A549 (cell line): ENCODE measurements at regions not wholly inside any gene's neighbourhood (a gene's known extent, or its start where the extent isn't known, plus 50 kb on each side); places are given as distances from the start of the nearest gene placed in this dataset.
"Not testable (repeated sequence)": the region's sequence is repeated elsewhere in the genome, so short reads cannot be mapped to it uniquely, and the experiment has no call there.

Source experiments
- ATAC-seq, 2 experiments: fragments of 200-7000 bp in 1 of 2; fragments of >200 bp in 1 of 2; cut with Nextera tagmentation in 1 of 2; cut with Tn5 transposase in 1 of 2; 3 replicates each; pipeline versions ENCODE4 v1.8.0 to v1.9.1; 2018 to 2020; ENCODE audit warnings: mild to moderate bottlenecking in 1 of 2, moderate library complexity in 1 of 2
- CTCF ChIA-PET: fragments of 300-600 bp; sonication (Branson Sonifier 250); formaldehyde crosslinking; extraction: SDS; loops from one replicate; lab custom pipeline; 2021; ENCODE audit warnings: antibody characterized with exemption, inconsistent platforms; lab: Yijun Ruan, JAX
- POLR2A ChIA-PET: fragments of 350-600 bp; formaldehyde crosslinking; extraction: SDS; loops from one replicate; lab custom pipeline; 2021; ENCODE audit warnings: antibody characterized with exemption, inconsistent platforms; lab: Yijun Ruan, JAX
- DNase-seq, 2 experiments: peaks; one replicate each; pipeline versions ENCODE4 v3.0.0 to v3.0.0-alpha.2; 2011 to 2016; ENCODE audit warnings: low read depth in 1 of 2, low spot score in 1 of 2
- FAIRE-seq: peaks from 2 replicates; lab custom pipeline; 2011; peaks lifted over from hg19 to GRCh38; lab: Jason Lieb, UNC
- H3K27ac ChIP-seq, 2 experiments: fragments of >200 bp; sonication (Bioruptor Twin); formaldehyde crosslinking; 3 replicates each; pipeline ENCODE4 v1.5.1; 2016 to 2017
- H3K4me1 ChIP-seq: fragments of >200 bp; sonication (Bioruptor Twin); formaldehyde crosslinking; 3 replicates; pipeline ENCODE4 v1.6.1; 2016
- H3K4me2 ChIP-seq: fragments of >200 bp; sonication (Bioruptor Twin); formaldehyde crosslinking; 3 replicates; pipeline ENCODE4 v1.6.1; 2016
- H3K4me3 ChIP-seq: fragments of >200 bp; sonication (Bioruptor Twin); formaldehyde crosslinking; 3 replicates; pipeline ENCODE4 v1.5.1; 2016
- H3K9me3 ChIP-seq: fragments of >200 bp; sonication (Bioruptor Twin); formaldehyde crosslinking; 3 replicates; pipeline ENCODE4 v1.6.1; 2016
- BHLHE40 ChIP-seq: IDR thresholded peaks from 2 replicates; pipeline ENCODE4 v1.6.1; 2012; ENCODE audit warnings: low read depth, low read length, inconsistent platforms
- CBX2 ChIP-seq: fragments of 200-600 bp; sonication (generic); IDR thresholded peaks from 2 replicates; pipeline ENCODE4 v1.6.1; 2016; ENCODE audit warnings: low read depth, mild to moderate bottlenecking, borderline replicate concordance
- CBX8 ChIP-seq: fragments of 200-600 bp; sonication (generic); IDR thresholded peaks from 2 replicates; pipeline ENCODE4 v1.6.1; 2016
- CHD4 ChIP-seq: fragments of 200-600 bp; sonication (generic); IDR thresholded peaks from 2 replicates; pipeline ENCODE4 v1.6.1; 2016; ENCODE audit warnings: antibody characterized with exemption, mild to moderate bottlenecking, borderline replicate concordance
- FOSB ChIP-seq: fragments of 250-450 bp; sonication (Bioruptor Pico); IDR thresholded peaks from 2 replicates; pipeline ENCODE4 v1.5.0; 2020; ENCODE audit warnings: mild to moderate bottlenecking, moderate library complexity
- FOSL2 ChIP-seq, 2 experiments: fragments of 450-650 bp in 1 of 2; fragments of >200 bp in 1 of 2; sonication (Bioruptor Twin) in 1 of 2; formaldehyde crosslinking; IDR thresholded peaks; 2 replicates each; pipeline versions ENCODE4 v1.5.0 to v1.6.1; 2016 to 2020; ENCODE audit warnings: mild to moderate bottlenecking in 1 of 2, moderate library complexity in 1 of 2
- FOXS1 ChIP-seq: fragments of 250-450 bp; sonication (Bioruptor Pico); IDR thresholded peaks from 2 replicates; pipeline ENCODE4 v1.5.0; 2020; ENCODE audit warnings: mild to moderate bottlenecking, moderate library complexity
- HEYL ChIP-seq: fragments of 250-450 bp; sonication (Bioruptor Pico); IDR thresholded peaks from 2 replicates; pipeline ENCODE4 v1.8.0; 2021; ENCODE audit warnings: mild to moderate bottlenecking, moderate library complexity
- HOXB5 ChIP-seq: fragments of 250-450 bp; sonication (Bioruptor Pico); IDR thresholded peaks from 2 replicates; pipeline ENCODE4 v1.5.0; 2020; ENCODE audit warnings: mild to moderate bottlenecking, moderate library complexity
- JUN ChIP-seq, 2 experiments: fragments of >200 bp; sonication (Bioruptor Twin); formaldehyde crosslinking; IDR thresholded peaks; 2 replicates in 1 of 2; 3 replicates in 1 of 2; pipeline ENCODE4 v1.6.1; 2016 to 2017
- JUNB ChIP-seq: fragments of >200 bp; sonication (Bioruptor Twin); formaldehyde crosslinking; IDR thresholded peaks from 2 replicates; pipeline ENCODE4 v1.6.1; 2016
- KDM1A ChIP-seq: fragments of 200-600 bp; sonication (generic); IDR thresholded peaks from 2 replicates; pipeline ENCODE4 v1.6.1; 2016; ENCODE audit warnings: low read depth, mild to moderate bottlenecking
- MAFK ChIP-seq: fragments of 450-650 bp; IDR thresholded peaks from 2 replicates; pipeline ENCODE4 v1.6.1; 2014; ENCODE audit not compliant: partially characterized antibody
- MAZ ChIP-seq: fragments of 150-350 bp; IDR thresholded peaks from 2 replicates; pipeline ENCODE4 v1.6.1; 2014; ENCODE audit warnings: antibody characterized with exemption, low read depth, low read length, borderline replicate concordance
- NPAS2 ChIP-seq: fragments of 250-450 bp; sonication (Bioruptor Pico); IDR thresholded peaks from 2 replicates; pipeline ENCODE4 v1.8.0; 2022; ENCODE audit warnings: mild to moderate bottlenecking, moderate library complexity, borderline replicate concordance
- PHF8 ChIP-seq: fragments of 200-600 bp; sonication (generic); IDR thresholded peaks from 2 replicates; pipeline ENCODE4 v1.6.1; 2016; ENCODE audit warnings: low read depth, mild to moderate bottlenecking, antibody characterized with exemption, moderate library complexity, borderline replicate concordance
- POLR2A ChIP-seq: IDR thresholded peaks from 2 replicates; pipeline ENCODE4 v1.6.1; 2012; ENCODE audit warnings: mild to moderate bottlenecking, low read length
- RAD21 ChIP-seq, 2 experiments: fragments of >200 bp in 1 of 2; sonication (Bioruptor Twin) in 1 of 2; formaldehyde crosslinking in 1 of 2; IDR thresholded peaks in 1 of 2; conservative IDR thresholded peaks in 1 of 2; 2 replicates in 1 of 2; 3 replicates in 1 of 2; pipeline ENCODE4 v1.6.1; 2012 to 2018; ENCODE audit warnings: inconsistent platforms in 1 of 2
- RARB ChIP-seq: fragments of 250-450 bp; sonication (Bioruptor Pico); IDR thresholded peaks from 2 replicates; pipeline ENCODE4 v1.8.0; 2021; ENCODE audit warnings: mild to moderate bottlenecking, moderate library complexity
- RCOR1 ChIP-seq: fragments of 150-350 bp; IDR thresholded peaks from 2 replicates; pipeline ENCODE4 v1.6.1; 2014; ENCODE audit warnings: antibody characterized with exemption, low read length, low read depth
- RFX5 ChIP-seq: fragments of 450-650 bp; IDR thresholded peaks from 2 replicates; pipeline ENCODE4 v1.7.1; 2014; ENCODE audit warnings: antibody characterized with exemption, mild to moderate bottlenecking, moderate library complexity
- SMC3 ChIP-seq: fragments of >200 bp; sonication (Bioruptor Twin); formaldehyde crosslinking; IDR thresholded peaks from 3 replicates; pipeline ENCODE4 v1.6.1; 2018; ENCODE audit warnings: inconsistent platforms
- TFCP2L1 ChIP-seq: fragments of 250-450 bp; sonication (Bioruptor Pico); IDR thresholded peaks from 2 replicates; pipeline ENCODE4 v1.5.0; 2021; ENCODE audit warnings: mild to moderate bottlenecking
- ZNF302 ChIP-seq: fragments of 250-450 bp; sonication (Bioruptor Pico); IDR thresholded peaks from 2 replicates; pipeline ENCODE4 v1.9.0; 2021; ENCODE audit warnings: inconsistent platforms, mild to moderate bottlenecking, moderate library complexity
- WGBS: methylation state at CpG from one replicate; pipeline ENCODE4 v1.1.6; 2017; ENCODE audit errors: missing lambda C conversion rate; 5-methylcytosine and 5-hydroxymethylcytosine counted together
- TF ChIP-seq, protein P1 (sequence below): fragments of 450-650 bp; IDR thresholded peaks from 2 replicates; pipeline ENCODE4 v1.6.1; 2014; ENCODE audit warnings: antibody characterized with exemption
- TF ChIP-seq, protein P2 (sequence below): IDR thresholded peaks from 2 replicates; pipeline ENCODE4 v1.6.1; 2012
- TF ChIP-seq, protein P3 (sequence below): IDR thresholded peaks from 2 replicates; pipeline ENCODE4 v1.6.1; 2012
- TF ChIP-seq, protein P4 (sequence below): fragments of 200-600 bp; sonication (generic); IDR thresholded peaks from 2 replicates; pipeline ENCODE4 v1.6.1; 2016; ENCODE audit warnings: antibody characterized with exemption, mild to moderate bottlenecking, moderate library complexity

- ATAC-seq (no peak), FAIRE-seq (no peak), DNase-seq (no peak)
- Histone ChIP-seq H3K4me2 (no peak overlapping the region), H3K9me3 (peaks cover 4% of the 10 kb centered on the region; the same call in 1 of the 3 replicates), H3K4me3 (no peak overlapping the region), H3K4me1 (no peaks in the 10 kb centered on the region), H3K27ac (no peak overlapping the region)
- CTCF ChIA-PET: interaction anchor here (1.3 kb wide), 1 partner anchor 10 kb away, joined by 4 read pairs; no protein-coding TSS in a partner anchor
- TF ChIP-seq CBX8: no peak
- no peak for TF ChIP-seq RARB (CRISPR knock-in tag)
- TF ChIP-seq FOSL2 (IDR thresholded peaks at IDR 0.05): no peak
- no peak for TF ChIP-seq FOSL2 (CRISPR knock-in tag; IDR thresholded peaks at IDR 0.05)
- TF ChIP-seq HOXB5 (CRISPR knock-in tag): no peak
- TF ChIP-seq, protein P1, sequence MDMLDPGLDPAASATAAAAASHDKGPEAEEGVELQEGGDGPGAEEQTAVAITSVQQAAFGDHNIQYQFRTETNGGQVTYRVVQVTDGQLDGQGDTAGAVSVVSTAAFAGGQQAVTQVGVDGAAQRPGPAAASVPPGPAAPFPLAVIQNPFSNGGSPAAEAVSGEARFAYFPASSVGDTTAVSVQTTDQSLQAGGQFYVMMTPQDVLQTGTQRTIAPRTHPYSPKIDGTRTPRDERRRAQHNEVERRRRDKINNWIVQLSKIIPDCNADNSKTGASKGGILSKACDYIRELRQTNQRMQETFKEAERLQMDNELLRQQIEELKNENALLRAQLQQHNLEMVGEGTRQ: no peak
- no peak for TF ChIP-seq POLR2A
- no peak for TF ChIP-seq TFCP2L1 (CRISPR knock-in tag)
- no peak for TF ChIP-seq JUN (IDR thresholded peaks at IDR 0.05)
- TF ChIP-seq NPAS2: no peak
- TF ChIP-seq KDM1A: no peak
- TF ChIP-seq, protein P2, sequence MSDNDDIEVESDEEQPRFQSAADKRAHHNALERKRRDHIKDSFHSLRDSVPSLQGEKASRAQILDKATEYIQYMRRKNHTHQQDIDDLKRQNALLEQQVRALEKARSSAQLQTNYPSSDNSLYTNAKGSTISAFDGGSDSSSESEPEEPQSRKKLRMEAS: no peak
- TF ChIP-seq RFX5: no peak
- TF ChIP-seq JUNB: no peak
- TF ChIP-seq, protein P3, sequence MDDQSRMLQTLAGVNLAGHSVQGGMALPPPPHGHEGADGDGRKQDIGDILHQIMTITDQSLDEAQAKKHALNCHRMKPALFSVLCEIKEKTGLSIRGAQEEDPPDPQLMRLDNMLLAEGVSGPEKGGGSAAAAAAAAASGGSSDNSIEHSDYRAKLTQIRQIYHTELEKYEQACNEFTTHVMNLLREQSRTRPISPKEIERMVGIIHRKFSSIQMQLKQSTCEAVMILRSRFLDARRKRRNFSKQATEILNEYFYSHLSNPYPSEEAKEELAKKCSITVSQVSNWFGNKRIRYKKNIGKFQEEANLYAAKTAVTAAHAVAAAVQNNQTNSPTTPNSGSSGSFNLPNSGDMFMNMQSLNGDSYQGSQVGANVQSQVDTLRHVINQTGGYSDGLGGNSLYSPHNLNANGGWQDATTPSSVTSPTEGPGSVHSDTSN: no peak
- no peak for TF ChIP-seq BHLHE40
- TF ChIP-seq SMC3: no peak
- no peak for TF ChIP-seq MAFK
- TF ChIP-seq HEYL (CRISPR knock-in tag): no peak
- POLR2A ChIA-PET: no interaction called here
- 51% methylated on average over 5 of the region's 5 CpGs for WGBS
Measured at GRCh38 chr1:220942278-220942677, 63.0 kb downstream of the HLX start.

DNA sequence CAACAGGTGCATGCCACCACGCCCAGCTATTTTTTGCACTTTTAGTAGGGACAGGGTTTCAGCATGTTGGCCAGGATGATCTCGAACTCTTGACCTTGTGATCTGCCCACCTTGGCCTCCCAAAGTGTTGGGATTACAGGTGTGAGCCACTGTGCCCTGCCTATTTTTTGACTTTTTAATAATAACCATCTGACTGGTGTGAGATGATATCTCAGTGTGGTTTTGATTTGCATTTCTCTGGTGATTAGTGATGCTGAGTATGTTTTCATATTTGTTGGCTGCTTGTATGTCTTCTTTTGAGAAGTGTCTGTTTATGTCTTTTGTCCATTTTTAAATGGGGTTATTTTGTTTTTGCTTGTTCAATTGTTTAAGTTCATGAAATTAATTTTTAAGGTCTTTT, 63.7 kb downstream of the HLX start:
- H3K4me2 ChIP-seq, FAIRE-seq, POLR2A ChIA-PET, H3K4me3 ChIP-seq, ATAC-seq, H3K27ac ChIP-seq, DNase-seq, H3K4me1 ChIP-seq, H3K9me3 ChIP-seq: not testable (repeated sequence)
- WGBS: 41% methylated on average over 2 of the region's 2 CpGs
- CTCF ChIA-PET: interaction anchor here (1.3 kb wide), 1 partner anchor 11 kb away, joined by 4 read pairs; no protein-coding TSS in a partner anchor

DNA sequence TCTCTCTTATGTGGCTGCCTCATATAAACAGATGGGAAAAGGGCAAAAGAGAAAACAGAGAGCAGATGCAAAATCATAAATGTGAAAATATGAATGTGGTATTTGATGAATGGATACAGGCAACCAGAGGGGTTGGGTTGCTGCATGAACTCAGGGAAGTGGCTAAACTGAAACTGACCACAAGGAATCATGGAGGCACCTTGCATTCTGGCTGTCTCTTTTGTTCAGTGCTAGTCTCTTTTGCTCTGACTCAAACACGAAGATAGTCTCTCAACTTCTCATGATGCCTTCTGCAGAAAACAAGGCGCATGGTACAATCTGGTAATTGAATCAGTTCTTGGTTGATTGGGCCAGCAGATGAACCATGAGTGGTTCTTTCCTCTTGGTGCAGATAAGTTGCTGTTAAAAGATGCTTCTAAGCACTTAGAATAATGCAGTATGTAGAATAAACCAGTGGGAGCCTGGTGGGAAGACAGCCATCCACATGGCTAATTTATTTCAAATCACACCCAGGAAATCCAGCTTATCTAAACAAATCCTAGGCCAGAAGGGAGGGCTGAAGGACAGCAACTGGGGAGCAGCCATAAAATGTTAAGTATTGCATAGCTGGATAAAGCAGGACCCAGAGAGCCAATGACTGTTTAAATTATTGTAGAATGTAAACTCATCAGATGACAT, 64.2 kb downstream of the HLX start:
- H3K4me3 ChIP-seq: no peak overlapping the region
- H3K9me3 ChIP-seq: peaks cover 4% of the 10 kb centered on the region; the same call in 1 of the 3 replicates
- no peak for ATAC-seq
- no peak overlapping the region for H3K27ac ChIP-seq
- CTCF ChIA-PET: no interaction called here
- POLR2A ChIA-PET: no interaction called here
- no peak overlapping the region for H3K4me2 ChIP-seq
- no peaks in the 10 kb centered on the region for H3K4me1 ChIP-seq
- DNase-seq: no peak
- FAIRE-seq: no peak
- WGBS: 5% methylated on average over 2 of the region's 2 CpGs
- TF ChIP-seq FOSB (no peak), CBX8 (no peak), PHF8 (no peak), RCOR1 (no peak), FOXS1 (no peak), HOXB5 (CRISPR knock-in tag) (no peak), ZNF302 (no peak), RAD21 (conservative IDR thresholded peaks at IDR 0.05 in 1 of 2, IDR thresholded peaks at IDR 0.05 in 1 of 2) (no peak), MAZ (no peak), HEYL (CRISPR knock-in tag) (no peak), CHD4 (no peak), CBX2 (no peak)
- TF ChIP-seq, protein P4, sequence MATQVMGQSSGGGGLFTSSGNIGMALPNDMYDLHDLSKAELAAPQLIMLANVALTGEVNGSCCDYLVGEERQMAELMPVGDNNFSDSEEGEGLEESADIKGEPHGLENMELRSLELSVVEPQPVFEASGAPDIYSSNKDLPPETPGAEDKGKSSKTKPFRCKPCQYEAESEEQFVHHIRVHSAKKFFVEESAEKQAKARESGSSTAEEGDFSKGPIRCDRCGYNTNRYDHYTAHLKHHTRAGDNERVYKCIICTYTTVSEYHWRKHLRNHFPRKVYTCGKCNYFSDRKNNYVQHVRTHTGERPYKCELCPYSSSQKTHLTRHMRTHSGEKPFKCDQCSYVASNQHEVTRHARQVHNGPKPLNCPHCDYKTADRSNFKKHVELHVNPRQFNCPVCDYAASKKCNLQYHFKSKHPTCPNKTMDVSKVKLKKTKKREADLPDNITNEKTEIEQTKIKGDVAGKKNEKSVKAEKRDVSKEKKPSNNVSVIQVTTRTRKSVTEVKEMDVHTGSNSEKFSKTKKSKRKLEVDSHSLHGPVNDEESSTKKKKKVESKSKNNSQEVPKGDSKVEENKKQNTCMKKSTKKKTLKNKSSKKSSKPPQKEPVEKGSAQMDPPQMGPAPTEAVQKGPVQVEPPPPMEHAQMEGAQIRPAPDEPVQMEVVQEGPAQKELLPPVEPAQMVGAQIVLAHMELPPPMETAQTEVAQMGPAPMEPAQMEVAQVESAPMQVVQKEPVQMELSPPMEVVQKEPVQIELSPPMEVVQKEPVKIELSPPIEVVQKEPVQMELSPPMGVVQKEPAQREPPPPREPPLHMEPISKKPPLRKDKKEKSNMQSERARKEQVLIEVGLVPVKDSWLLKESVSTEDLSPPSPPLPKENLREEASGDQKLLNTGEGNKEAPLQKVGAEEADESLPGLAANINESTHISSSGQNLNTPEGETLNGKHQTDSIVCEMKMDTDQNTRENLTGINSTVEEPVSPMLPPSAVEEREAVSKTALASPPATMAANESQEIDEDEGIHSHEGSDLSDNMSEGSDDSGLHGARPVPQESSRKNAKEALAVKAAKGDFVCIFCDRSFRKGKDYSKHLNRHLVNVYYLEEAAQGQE: no peak
- TF ChIP-seq, protein P2: no peak
